Sigmoid colon (tissue), 4 donors: ENCODE measurements at regions not wholly inside any gene's neighbourhood (a gene's known extent, or its start where the extent isn't known, plus 50 kb on each side); places are given as distances from the start of the nearest gene placed in this dataset.

ENCODE experiments used
- POLR2A ChIP-seq, 2 donors: fragments of 450-650 bp; IDR thresholded peaks; one replicate each; pipeline ENCODE4 v1.6.1; 2016; ENCODE audit warnings: antibody characterized with exemption in 2 of 2, mild to moderate bottlenecking in 2 of 2, moderate library complexity in 2 of 2
- POLR2AphosphoS5 ChIP-seq, 4 donors: sonication (generic); formaldehyde crosslinking; IDR thresholded peaks; one replicate each; pipeline ENCODE4 v1.6.1; 2017; ENCODE audit warnings: antibody characterized with exemption in 4 of 4
- TF ChIP-seq, protein P1 (sequence below), 4 experiments: fragments of 450-650 bp in 3 of 4; fragments of 200-600 bp in 1 of 4; IDR thresholded peaks; one replicate each; pipeline ENCODE4 v1.5.1; 2016 to 2019; ENCODE audit warnings: antibody characterized with exemption in 4 of 4, mild to moderate bottlenecking in 3 of 4, moderate library complexity in 2 of 4

DNA sequence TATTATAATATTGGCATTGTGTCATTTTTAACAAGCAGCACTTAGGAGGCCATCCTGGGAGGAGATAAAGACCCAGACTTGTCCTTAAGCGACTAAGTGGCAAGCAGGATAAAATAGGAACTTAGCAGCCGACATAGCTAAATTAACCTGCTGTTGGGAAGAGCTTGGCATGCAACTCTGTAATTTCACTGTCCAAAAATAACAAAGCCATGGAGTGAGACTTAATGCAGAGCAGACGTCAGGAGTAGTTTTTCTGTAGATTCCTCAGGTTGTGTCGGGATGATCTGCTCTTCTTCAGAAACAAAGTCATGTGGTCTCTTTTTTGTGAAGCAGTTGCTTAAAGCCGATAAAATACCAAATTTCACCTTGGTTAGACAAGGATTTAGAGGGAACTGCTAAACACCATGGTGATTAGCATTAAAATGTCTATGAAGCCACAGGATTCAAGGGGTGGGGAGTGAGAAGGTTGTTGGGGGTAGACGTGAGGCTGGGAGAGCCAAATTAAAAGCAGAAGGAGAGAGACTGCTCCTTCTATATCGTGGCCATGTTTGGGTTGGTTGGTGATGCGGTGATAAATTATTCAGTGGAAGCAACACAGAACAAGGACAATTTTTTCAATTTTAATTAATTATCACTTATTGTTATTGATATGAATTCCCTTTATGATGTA is 303.0 kb downstream of the CSNK1G3 start:
- TF ChIP-seq, protein P1, sequence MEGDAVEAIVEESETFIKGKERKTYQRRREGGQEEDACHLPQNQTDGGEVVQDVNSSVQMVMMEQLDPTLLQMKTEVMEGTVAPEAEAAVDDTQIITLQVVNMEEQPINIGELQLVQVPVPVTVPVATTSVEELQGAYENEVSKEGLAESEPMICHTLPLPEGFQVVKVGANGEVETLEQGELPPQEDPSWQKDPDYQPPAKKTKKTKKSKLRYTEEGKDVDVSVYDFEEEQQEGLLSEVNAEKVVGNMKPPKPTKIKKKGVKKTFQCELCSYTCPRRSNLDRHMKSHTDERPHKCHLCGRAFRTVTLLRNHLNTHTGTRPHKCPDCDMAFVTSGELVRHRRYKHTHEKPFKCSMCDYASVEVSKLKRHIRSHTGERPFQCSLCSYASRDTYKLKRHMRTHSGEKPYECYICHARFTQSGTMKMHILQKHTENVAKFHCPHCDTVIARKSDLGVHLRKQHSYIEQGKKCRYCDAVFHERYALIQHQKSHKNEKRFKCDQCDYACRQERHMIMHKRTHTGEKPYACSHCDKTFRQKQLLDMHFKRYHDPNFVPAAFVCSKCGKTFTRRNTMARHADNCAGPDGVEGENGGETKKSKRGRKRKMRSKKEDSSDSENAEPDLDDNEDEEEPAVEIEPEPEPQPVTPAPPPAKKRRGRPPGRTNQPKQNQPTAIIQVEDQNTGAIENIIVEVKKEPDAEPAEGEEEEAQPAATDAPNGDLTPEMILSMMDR (IDR thresholded peaks at IDR 0.05): no peak
- no peak for TF ChIP-seq POLR2A (IDR thresholded peaks at IDR 0.05)
- TF ChIP-seq POLR2AphosphoS5 (IDR thresholded peaks at IDR 0.05): no peak
